ENCODE measurements at regions not wholly inside any gene's neighbourhood (a gene's known extent, or its start where the extent isn't known, plus 50 kb on each side); places are given as distances from the start of the nearest gene placed in this dataset.

- TF ChIP-seq RERE (CRISPR knock-in tag; IDR thresholded peaks at IDR 0.05; ENCODE audit: low read depth) (no peak), CREB1 (IDR thresholded peaks at IDR 0.05) (no peak), CREB1 (CRISPR knock-in tag; IDR thresholded peaks at IDR 0.05) (no peak), ZNF768 (CRISPR knock-in tag; IDR thresholded peaks at IDR 0.05) (no peak)
Measured at GRCh38 chr1:221636967-221637366, 104.9 kb downstream of the DUSP10 start (continued).

- no TSS peak for BruUV-seq (replicated peaks)
- FAIRE-seq, result no peak
- ChIA-PET POLR2A (no interaction called here), CTCF (ENCODE audit: low intra/inter-chr PET ratio, low total read pairs) (no interaction called here)
- TF ChIP-seq ZNF441 (CRISPR knock-in tag; IDR thresholded peaks at IDR 0.05; ENCODE audit: borderline replicate concordance) (no peak), NPAS2 (CRISPR knock-in tag; IDR thresholded peaks at IDR 0.05; ENCODE audit: borderline replicate concordance) (no peak), CSRNP2 (CRISPR knock-in tag; conservative IDR thresholded peaks at IDR 0.05; ENCODE audit: low read depth) (no peak)
- H3K9ac ChIP-seq (ENCODE audit: insufficient read depth, low read depth, low read length), result no peak overlapping the region
- no peaks in the 10 kb centered on the region for H3K36me3 ChIP-seq (replicated peaks in 1 of 2; ENCODE audit: control insufficient read depth in 1 of 2, insufficient read depth in 2 of 2, low read length in 2 of 2)
- H3K79me2 ChIP-seq (ENCODE audit: insufficient read depth, low read length), result no peaks in the 10 kb centered on the region
- H2AFZ ChIP-seq (ENCODE audit: low read length), result no peak overlapping the region
- H3K9me3 ChIP-seq (ENCODE audit: low read length), result no peaks in the 10 kb centered on the region
- H3K4me1 ChIP-seq (ENCODE audit: insufficient read depth, low read length), result no peaks in the 10 kb centered on the region
- intact Hi-C loops (cut with micrococcal nuclease; ENCODE audit: unreplicated experiment) (no loop called here), in situ Hi-C loops (cut with HindIII; ENCODE audit: extremely low pct_ligation_motif_present, low pct_unique_long_range_greater_than_20kb) (no loop called here)
- WGBS (ENCODE audit: low lambda C conversion rate), result 0% methylated on average over 2 of the region's 2 CpGs
- no peak overlapping the region for H3K4me3 ChIP-seq (replicated peaks in 1 of 3; ENCODE audit: insufficient read depth in 1 of 3, low read depth in 2 of 3, low read length in 3 of 3)
- no peaks in the 10 kb centered on the region for H3K27me3 ChIP-seq (ENCODE audit: control insufficient read depth in 1 of 2, insufficient read depth in 2 of 2, low read length in 2 of 2)
- no peak for DNase-seq (ENCODE audit: low spot score)
- no peak overlapping the region for H3K4me2 ChIP-seq (ENCODE audit: low read depth, low read length)
- no peaks in the 10 kb centered on the region for H4K20me1 ChIP-seq (ENCODE audit: insufficient read depth, low read length)
- no peak overlapping the region for H3K27ac ChIP-seq (ENCODE audit: extremely low read length, insufficient read depth, low read length)
- no peak for ATAC-seq
Measured at GRCh38 chr1:221637641-221638041, 104.2 kb downstream of the DUSP10 start.

Data from HepG2 (cell line).